NCI-H187 treated with DMSO at 0.1 percent for 48 hours (cell line): ENCODE measurements at regions not wholly inside any gene's neighbourhood (a gene's known extent, or its start where the extent isn't known, plus 50 kb on each side); places are given as distances from the start of the nearest gene placed in this dataset.

Source experiments
- DNase-seq: peaks from one replicate; lab custom pipeline; 2025; lab: John Stamatoyannopoulos, UW

GRCh38 chr3:190252080-190252479, 70.2 kb downstream of the CLDN1 start:
- no peak for DNase-seq

- DNase-seq, result no peak
These were observed 72.8 kb downstream of the CLDN1 start for GRCh38 chr3:190249414-190249813.

GRCh38 chr3:190242147-190242546, 80.1 kb downstream of the CLDN1 start:
- DNase-seq, result no peak

GRCh38 chr3:190239325-190239724, 82.9 kb downstream of the CLDN1 start:
- DNase-seq, result no peak

- no peak for DNase-seq
These were observed 83.4 kb downstream of the CLDN1 start for GRCh38 chr3:190238871-190239270.

- no peak for DNase-seq
These were observed 87.6 kb downstream of the CLDN1 start for GRCh38 chr3:190234621-190235020.

- DNase-seq, result no peak
These were observed 92.4 kb downstream of the CLDN1 start for GRCh38 chr3:190229632-190230424.

GRCh38 chr3:190227064-190227463, 95.2 kb downstream of the CLDN1 start:
- DNase-seq, result no peak

GRCh38 chr3:190224863-190225692, 97.2 kb downstream of the CLDN1 start:
- DNase-seq, result no peak

GRCh38 chr3:190224456-190224855, 97.8 kb downstream of the CLDN1 start:
- DNase-seq, result no peak

- DNase-seq, result no peak
These were observed 99.3 kb downstream of the CLDN1 start for GRCh38 chr3:190222916-190223315.

- DNase-seq, result no peak
These were observed 99.9 kb downstream of the CLDN1 start for GRCh38 chr3:190222360-190222759.

- no peak for DNase-seq
These were observed 99.7 kb upstream of the P3H2 start for GRCh38 chr3:190220362-190220761.

- DNase-seq, result no peak
These were observed 96.4 kb upstream of the P3H2 start for GRCh38 chr3:190217081-190217480.

GRCh38 chr3:190213727-190214126, 93.0 kb upstream of the P3H2 start:
- DNase-seq, result no peak

GRCh38 chr3:190210608-190211007, 89.9 kb upstream of the P3H2 start:
- no peak for DNase-seq

- no peak for DNase-seq
These were observed 88.8 kb upstream of the P3H2 start for GRCh38 chr3:190209533-190209932.

- DNase-seq, result no peak
These were observed 87.5 kb upstream of the P3H2 start for GRCh38 chr3:190208196-190208595.

GRCh38 chr3:190205739-190206138, 85.0 kb upstream of the P3H2 start:
- DNase-seq, result no peak

GRCh38 chr3:190204200-190204599, 83.5 kb upstream of the P3H2 start:
- no peak for DNase-seq

GRCh38 chr3:190197346-190197763, 76.7 kb upstream of the P3H2 start:
- DNase-seq, result no peak

GRCh38 chr3:190194506-190194905, 73.8 kb upstream of the P3H2 start:
- no peak for DNase-seq

GRCh38 chr3:190193210-190193609, 72.5 kb upstream of the P3H2 start:
- no peak for DNase-seq
